GM21786 (cell line): ENCODE measurements at regions not wholly inside any gene's neighbourhood (a gene's known extent, or its start where the extent isn't known, plus 50 kb on each side); places are given as distances from the start of the nearest gene placed in this dataset.
A peak's percentile ranks its signal among the peaks of the same experiment; 100 is the strongest.

ENCODE experiments used
- ATAC-seq: cut with Tn5 transposase; IDR thresholded peaks from one replicate; pipeline ENCODE4 v1.9.1; 2021; ENCODE audit not compliant: unreplicated experiment

DNA sequence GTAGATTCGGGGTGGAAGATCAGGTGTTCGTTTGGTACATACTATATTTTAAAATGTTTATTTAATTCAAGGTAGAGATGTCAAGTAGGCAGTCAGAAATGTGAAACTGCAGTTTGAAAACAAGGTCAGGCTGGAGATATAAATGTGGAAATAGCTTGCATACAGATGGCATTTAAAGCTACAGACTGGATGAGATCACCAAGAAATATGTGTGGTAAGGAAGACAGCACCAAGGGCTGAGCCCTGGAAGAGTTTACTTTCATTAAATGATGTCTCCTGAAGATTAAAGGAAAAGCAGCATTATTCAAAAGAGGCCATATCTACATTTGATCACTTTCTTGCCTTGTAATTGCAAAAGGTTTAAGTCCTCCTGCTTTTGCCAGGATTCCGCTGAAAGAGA is 271.3 kb downstream of the PTBP2 start:
- no peak for ATAC-seq

DNA sequence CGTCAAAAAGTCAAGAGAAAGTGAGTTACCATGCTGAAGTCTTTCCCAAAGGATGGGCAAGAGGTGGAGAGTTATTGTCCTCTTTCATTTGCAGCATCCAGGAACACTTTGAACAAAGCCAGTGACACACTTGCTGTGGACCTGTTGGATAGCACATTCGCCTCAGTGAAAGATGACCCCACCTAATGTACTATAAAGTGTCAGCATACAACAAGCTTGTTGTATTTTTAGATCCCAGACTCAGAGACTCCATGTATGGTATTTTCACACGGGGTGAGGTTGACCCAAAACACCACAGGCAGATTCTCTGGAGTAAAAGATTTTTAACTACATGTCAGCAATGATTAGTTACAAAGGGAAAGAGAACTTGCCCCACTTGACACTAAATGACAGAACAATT is 273.8 kb downstream of the PTBP2 start:
- no peak for ATAC-seq

DNA sequence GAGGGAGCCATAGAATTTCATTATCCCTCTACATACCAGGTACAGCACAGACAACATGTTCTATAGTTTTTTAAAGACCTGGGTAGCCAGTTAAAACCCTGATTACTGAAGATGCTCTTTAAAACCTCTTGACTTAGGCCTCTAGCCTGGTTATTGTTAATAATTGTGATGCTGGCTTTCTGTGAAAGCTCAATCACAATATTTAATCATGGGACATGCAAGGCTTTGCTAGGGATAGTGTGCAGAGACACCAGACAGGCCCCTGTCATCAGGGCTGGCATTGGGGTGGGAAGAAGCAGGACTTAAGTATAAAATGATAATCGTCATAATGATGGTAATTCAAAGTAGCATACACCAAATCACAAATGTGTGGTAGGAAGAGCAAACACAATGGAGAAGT is 274.4 kb downstream of the PTBP2 start:
- no peak for ATAC-seq

DNA sequence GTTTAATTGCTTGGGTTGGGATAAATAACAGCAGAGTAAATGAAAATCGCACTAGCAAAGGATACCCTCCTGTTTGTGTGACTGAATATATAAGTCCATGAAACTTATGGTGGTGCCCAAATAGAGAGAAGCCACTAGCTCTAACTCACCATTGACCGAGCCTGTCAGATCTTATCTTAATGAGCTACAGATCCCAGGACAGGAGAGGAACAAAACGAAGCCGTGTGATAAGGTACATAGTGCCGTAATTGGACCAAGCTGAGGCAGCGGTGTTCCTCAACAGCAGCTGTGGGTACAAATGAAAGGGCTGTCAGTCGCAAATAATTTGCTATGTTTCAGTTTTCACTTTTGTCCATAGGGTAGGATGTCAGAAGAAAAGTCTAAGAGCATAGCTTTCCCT is 276.1 kb downstream of the PTBP2 start:
- ATAC-seq: no peak

DNA sequence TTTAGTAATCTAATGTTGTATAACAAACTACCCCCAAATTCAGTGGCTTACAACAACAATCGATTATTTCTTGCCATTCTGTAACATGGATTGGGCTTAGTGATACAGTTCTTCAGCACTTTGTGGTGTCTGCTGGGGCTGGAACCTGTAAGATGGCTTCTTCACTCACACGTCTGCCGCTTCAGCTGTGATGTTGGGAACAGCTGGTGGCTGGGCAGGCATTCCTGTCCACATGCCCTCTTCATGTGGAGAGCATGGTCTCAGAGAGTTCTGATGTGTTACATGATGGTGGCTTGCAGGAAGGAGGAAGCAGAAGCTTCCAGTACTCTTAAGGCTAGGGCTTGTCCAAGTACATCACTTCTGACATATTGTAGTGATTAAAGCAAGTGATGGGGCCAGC is 276.9 kb downstream of the PTBP2 start:
- ATAC-seq: no peak

DNA sequence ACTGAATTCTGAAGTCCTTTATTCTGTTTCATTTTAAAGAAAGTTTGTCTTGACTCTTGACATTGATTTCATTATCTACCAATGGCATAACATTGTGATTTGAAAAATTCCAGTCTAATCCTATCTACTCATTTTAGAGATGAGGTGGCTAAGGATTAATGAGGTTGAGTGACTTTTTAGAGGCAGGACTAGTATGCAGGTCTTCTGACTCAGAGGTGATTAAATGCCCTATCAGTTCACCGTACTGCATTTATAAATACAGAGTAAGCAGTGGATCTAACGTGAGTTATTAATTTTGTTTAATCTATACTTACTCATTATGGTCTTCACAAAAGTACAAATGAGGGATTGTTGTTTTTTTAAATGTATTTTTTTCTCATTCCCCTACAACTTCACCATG is 277.6 kb downstream of the PTBP2 start:
- no peak for ATAC-seq

DNA sequence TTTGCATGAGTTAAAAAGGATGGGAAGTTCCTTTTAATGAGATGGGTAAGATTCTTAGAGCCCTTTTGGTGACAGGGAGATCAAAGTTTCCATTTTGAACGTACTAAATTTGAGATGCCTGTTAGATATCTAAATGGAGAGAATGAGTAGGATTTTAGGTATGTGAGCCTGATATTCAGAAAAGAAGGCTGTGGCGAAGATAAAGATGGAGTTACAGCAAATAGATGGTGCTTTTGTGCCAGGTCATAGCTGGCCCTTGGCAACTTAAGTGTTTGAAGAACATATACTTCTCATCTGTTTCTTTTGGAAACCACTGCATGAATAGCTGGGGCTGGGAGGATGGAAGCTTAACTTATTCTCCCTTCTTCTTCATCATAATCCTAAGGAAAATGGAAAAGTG is 282.5 kb downstream of the PTBP2 start:
- no peak for ATAC-seq

DNA sequence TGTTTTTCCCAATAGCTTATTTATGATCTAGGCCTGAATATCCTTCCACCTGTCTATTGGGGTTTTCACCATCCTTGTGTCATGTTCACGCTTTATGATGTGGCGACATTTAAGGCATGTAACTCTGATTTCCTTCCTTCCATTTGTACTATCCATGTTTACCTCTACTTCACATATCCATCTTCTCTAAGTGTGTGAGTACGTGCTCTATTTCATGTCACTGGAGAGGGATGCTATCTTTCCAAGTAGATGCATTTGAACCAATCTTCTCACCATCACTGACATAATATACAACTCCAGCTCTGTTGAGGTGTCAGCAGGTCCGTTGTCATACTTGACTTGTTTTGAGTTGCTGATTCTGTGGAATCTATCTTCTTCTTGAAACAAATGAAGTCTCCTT is 283.2 kb downstream of the PTBP2 start:
- no peak for ATAC-seq

DNA sequence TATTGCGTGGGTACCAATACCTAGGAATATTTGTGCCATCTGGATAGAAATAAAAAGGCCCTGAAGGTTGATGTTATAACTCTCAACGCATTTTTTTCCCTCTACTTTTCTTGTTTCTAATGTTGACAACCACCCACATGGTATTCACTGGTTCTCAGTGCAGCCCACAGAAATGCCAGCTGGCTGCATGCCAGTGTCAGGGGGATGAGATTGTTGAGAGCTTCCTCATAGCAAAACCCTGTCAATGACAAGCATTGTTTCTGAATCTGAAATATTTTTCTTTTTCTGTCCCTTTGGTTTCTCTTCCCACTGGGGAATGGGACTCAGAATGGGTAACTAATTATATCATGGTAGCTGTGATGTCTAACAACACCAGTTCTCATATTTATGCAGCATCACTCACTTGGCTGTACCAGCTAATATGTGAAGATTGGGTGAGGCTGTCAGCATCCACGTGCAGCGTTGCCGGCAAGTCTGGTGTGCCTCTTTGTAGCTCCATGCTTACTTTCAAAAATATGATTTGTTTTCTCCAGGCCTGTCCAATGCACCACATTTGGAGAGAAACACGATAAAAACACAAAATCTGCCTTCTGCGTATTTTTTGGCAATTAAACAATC is 284.6 kb downstream of the PTBP2 start:
- peak; percentile 49 for ATAC-seq

DNA sequence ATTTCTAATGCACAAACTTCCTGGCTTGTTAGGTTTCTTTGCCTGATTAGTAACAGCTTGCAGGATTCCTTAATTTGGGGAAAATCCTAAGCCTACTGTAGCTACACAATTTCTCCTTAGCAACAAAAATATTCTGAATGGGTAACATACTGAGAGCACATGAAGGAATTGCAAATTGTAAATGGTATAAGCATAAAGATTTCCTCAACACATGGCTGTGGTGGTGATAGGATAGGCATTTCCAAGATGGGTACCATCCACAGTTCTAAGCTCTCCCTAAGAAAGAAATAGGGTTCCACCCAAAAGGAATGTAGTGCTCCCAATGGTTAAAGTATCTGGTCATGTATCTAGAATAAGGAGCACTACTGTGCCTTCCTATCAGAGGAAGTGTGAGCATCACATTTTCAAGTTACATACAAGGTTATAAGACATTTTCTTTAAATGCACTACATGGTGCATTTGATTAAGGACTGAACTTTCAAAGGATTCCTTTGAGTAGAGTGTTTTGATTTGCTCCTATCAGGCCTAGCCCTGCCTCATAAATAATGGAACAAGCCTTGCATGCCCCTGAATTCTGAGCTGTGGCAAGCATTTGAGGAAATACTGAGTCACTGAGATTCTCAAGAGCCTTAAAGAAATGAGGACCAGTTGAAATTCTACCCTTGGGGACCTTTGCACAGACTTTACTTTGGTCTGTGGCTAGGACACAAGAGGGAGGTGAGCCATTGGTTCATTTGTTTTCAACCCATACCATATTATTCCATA is 286.4 kb downstream of the PTBP2 start:
- no peak for ATAC-seq

DNA sequence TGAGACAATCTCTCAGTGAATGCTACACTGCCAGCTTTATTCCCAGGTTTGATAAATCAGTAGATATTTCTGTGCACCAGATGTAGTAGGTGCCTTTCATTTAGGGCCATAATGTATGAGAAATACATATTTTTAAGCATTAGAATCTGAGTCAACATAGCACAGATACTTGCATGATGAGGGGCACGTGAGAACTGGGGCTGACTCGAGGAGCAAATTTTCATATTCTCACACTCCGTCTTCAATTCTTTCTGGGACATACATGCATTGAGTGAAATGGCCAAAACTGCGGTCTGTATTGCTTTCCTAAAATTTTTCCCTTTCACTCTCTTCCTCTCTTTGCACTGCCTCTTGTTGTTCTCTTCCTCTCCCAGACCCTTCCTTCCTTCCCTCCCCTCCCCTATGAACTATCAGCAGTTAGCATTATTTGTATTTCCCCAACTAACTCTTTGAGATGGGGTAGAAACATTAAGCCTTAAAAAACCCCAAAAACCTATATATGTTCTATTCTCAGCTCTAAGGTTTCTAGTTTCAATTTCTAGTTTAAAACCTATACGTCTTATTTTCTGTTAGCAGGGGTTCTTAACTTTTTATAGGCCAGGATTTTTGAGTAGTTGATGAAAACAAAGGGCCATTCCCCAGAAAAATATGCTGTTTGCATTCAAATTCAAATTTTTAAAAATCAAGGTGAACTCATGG is 289.1 kb downstream of the PTBP2 start:
- ATAC-seq: peak; percentile 40

DNA sequence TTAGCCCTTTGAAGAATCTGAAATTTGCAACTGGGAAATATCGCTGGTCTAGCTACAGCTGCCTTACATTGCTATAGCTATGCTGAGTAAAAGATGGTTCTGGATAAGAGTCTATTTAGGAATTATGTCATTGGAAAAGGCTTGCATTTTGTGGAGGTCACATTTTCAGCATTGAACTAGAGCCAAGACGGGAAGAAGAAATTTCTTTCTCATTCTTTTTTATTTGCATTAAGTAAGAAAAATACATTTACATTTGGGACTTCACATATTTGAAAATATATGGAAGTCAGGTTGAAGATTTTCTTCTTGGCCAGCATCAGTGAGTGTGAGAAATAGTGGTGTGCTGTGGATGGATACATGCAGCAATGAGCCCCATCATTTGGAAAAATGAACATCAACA is 291.6 kb downstream of the PTBP2 start:
- no peak for ATAC-seq

DNA sequence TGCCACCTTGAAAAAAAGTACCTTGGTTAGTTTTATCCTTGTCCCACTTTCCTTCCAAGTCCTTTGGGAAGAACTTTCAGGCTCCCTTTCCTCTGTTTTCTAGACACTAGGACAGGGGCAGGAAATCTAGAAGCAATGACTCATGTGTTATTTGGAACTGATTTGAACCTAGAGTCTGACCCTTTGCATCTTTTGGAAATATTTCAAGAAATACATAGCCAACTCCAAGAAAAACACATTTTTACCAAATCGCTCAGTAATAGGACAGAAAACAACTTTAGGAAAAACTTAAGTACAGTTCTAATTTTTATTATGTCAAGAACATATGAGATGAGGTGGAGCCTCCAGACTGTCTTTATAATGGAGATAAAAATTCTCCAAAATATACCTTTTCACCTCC is 292.4 kb downstream of the PTBP2 start:
- ATAC-seq: no peak

DNA sequence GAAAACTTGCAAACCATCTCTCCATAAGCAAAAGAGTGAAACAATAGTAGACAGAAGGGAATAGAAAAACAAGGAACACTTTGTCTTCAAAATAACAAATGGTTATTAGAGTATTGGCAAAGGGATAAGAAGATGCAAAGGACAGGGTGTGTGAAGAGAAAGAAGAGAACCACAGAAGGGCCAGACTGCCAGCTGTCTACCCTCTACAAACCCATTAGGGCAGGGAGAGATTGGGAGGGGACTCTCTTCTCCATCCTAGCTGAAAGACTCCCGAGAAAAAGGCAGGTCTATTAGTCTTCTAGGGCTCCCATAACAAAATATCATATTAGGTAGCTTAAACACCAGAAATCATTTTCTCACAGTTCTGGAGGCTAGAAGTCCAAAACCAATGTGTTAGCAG is 292.8 kb downstream of the PTBP2 start:
- ATAC-seq: no peak

DNA sequence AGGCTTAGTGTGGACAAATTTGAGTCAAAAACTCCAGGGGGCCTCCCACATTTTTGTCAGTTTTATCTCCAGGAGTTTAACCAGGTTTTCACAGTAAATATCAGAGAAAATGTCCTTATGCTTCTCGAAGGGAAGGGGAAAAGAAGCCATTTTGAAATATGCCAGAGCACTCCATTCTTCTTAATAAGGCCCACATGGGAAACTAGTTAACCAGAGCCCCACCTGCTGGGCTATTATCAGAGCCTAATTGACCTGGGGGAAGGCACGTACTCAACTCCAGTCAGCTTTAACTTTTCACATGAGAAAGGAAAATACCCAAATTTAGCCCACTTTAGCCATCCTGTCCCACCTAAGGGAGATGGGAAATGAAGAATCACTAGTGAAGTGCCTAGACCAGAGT is 296.3 kb downstream of the PTBP2 start:
- no peak for ATAC-seq
